HG03457 (cell line): ENCODE measurements at regions not wholly inside any gene's neighbourhood (a gene's known extent, or its start where the extent isn't known, plus 50 kb on each side); places are given as distances from the start of the nearest gene placed in this dataset.

Experiments used
- ATAC-seq: cut with Tn5 transposase; IDR thresholded peaks from one replicate; pipeline ENCODE4 v1.9.1; 2021; ENCODE audit warnings: moderate number of reproducible peaks; ENCODE audit not compliant: unreplicated experiment

DNA sequence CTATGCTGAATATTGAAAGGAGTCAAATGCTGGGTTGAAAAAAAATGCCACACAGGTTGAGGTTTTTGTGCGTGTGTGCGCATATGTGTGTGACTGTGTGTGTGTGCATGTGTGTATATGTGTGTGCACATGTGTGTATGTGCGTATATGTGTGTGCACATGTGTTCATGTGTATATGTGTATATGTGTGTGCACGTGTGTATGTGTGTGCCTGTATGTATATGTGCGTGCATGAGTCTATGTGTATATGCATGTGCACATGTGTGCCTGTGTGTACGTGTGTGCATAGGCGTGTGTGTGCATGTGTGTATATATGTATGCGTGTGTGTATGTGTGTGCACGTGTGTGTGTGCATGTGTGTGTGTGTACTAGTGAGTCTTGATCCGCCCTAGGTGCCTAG lies 655.7 kb downstream of the AACS start:
- ATAC-seq: no peak

DNA sequence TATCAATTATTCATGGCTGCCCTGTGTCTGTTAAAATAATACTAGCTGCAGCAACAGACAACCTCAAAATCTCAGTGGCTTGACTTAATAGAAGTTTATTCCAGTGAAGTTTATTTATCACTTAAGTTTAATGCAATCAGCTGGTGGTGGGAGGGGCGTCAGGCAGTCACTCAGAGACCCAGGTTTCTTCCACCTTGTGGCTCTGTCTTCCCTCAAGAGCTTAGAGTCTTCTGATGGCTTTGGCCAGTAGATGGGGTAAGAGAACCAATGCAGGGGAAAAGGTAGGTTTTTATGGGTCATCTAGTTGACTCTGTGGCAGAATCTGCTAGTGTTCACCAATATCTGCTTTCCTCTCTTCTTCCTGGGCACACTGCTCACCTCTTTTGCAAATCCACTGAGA lies 668.9 kb downstream of the AACS start:
- ATAC-seq: no peak

DNA sequence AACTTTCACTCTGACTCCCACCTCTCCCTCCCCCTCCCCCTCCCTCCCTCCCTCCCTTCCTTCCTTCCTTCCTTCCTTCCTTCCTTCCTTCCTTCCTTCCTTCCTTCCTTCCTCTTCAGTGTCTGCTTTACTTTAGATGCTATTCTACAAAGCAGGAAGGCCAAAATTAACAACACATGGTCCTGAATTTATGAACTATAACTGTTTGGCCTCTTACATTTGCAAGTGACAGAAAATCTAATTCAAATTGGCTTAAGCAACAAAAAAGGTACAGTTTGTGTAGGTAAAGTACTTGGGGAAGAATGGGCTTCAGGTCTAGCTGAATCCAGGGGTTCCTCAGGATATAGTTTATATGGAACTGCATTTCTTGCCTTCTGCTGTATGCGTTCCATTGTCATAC lies 673.0 kb downstream of the AACS start:
- no peak for ATAC-seq

DNA sequence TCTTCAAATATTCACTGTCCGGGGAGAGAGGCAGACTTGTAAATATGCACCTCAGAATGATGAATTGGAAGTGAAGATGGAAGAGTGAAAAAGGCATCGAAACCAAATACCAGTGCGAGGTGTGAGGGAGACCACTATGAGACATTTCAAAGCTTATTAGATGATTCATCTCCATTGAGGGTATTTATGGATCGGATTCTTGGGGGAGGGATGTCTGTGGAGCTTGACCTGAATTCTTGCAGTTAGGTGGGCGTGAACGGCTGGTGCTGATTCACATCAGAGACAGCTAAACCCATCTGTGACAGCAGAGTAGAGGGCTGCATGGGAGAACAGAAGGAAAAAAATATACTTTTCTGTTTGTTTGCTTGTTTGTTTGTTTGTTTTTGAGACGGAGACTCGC lies 677.2 kb downstream of the AACS start:
- no peak for ATAC-seq

DNA sequence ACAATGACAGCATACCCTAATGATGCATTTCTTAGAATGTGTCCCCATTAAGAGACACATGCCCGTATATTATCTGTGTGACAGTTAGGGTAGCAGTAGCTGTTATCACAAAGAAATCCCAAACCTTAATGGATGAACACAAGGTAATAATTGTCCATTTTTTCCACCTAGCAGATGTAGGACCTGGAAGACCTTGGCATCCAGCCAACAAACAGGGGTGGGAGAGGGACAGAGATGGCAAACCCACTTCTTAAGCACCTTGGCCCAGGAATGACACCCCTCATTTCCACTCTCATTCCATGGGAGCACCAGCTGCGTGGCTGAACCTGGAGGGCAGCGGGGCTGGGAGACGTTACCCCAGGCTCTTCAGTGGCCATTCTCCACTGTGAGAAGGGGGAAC lies 679.0 kb downstream of the AACS start:
- no peak for ATAC-seq

DNA sequence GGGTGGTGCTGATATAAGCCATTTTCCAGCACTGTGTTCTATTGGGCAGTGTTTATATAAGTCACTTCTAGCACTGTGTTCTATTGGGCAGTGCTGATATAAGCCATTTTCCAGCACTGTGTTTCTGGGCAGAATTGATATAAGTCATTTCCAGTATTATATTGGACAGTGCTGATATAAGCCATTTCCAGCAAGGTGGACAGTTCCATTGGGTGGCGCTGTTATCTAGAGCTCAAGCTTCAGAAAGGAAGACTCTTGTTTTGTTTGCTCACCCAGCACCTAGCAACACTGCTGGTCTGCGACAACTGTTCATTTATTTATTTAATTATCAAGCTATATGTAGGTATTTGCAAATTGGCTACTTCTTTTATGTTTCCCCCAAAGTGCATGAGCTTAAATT lies 690.3 kb downstream of the AACS start:
- no peak for ATAC-seq

DNA sequence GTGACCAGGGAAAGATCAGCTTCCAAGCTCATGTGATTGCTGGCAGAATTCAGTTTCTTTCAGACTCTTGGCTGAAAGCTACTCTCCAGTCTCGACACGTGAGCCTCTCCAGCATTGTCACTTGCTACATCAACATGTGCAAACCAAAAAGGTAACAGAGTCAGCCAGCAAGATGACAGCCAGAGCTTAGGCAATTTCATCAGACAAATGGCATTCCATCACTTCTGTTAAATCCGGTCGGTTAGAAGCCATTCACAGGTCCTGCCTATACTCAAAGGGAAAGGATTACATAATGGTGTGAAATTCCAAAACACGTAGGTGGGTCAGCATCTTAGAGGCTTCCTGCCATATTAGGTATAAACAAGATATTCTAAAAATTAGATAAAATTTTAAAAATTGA lies 700.9 kb downstream of the AACS start:
- ATAC-seq: no peak

DNA sequence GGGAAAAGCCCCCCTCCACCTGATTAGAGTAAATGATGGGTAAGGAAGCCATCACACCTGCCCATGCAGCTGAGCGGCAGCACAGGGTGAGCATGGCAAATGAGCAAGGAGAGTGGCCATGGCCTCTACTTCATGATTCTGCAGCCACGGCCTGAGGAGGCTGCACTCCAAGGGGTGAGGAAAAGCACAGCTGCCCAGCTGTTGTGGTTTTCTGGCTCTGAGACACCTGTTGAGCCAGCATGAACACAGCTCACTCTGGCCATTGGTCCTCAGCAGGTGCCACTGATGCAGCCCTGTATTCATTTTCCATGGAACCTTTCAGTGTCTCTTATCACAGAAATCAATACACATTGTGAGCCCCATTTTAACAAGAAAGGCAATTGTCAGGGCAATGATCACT lies 707.2 kb downstream of the AACS start:
- no peak for ATAC-seq

DNA sequence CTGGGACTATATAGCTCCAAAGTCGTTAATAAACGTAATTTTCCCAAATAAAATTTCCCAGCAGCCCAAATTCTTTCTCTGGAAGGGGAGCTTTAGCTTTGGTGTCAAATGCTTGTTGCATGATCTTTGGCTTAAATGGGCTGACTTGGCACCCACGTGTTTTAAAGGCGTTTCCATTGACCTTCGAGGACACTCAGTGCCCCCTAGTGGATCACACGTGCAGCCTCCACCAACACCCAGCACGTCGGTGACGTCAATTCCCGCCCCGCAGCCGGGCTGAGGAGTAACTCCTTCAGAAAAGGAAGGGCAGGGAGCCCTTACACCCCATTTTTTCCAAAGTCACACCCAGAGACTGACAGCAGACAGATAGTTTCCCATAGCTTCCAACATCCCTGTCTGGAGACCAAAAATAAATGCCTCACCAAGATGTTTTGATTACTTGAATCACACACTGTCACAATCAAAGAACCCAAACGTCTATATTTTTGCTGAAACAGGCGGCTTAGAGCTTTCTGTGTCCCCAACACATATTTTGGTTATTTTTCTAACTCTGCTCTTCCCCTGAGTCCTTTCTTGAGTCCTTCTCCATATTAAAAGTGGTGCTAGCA lies 707.9 kb downstream of the AACS start:
- ATAC-seq: no peak

DNA sequence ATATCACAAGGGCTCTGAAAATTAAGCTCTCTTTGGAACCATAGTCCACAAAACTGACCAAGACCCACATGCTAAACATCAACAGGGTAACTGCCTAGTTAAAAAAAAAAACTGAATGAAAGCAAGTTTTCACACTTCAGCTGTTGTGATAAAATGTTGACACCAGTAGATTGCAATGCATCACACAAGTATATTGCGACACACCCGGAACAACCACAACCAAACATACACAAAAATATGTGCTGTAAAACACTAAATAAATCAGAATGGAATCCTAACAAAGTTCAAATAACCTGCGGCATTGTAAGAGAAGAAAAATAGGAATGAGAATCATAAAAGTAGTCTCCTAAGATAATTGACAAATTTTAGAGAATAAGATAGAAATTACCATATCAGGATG lies 710.3 kb downstream of the AACS start:
- ATAC-seq: no peak

DNA sequence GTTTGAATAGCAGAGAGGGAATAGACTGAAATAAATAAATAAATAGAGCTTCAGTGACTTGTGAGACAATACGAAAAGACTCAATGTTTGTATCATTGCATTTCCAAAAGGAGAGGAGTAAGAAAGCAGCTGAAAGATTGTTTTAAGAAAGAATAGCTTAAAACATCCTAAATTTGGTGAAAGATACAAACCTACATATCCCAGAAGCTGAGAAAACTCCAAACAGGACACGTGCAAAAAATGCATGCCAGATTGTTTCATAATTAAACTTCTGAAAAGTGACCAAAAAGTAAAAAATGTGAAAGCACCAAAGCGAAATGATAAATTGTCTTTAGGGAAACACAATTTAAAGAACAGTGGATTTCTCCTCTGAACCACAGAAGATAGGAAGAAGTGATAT lies 711.0 kb downstream of the AACS start:
- no peak for ATAC-seq

DNA sequence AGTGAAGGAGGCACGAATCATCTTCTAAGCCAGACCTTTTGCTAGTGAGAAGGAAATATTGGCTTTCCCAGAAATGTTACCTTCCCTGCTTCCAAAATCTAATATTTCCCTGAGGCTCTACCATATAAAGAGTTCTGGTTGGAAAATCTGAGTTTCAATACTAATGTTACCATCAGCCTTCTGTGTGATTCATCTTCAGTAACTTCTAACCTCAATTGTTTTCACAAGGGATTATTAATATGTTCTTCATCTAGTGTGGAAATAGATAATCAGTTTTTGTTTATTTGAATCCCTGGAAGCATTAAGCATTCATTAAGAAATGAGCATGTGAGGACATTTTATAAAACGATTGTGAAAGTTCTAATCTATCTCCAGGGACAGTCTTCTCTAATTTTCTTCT lies 720.9 kb downstream of the AACS start:
- no peak for ATAC-seq

DNA sequence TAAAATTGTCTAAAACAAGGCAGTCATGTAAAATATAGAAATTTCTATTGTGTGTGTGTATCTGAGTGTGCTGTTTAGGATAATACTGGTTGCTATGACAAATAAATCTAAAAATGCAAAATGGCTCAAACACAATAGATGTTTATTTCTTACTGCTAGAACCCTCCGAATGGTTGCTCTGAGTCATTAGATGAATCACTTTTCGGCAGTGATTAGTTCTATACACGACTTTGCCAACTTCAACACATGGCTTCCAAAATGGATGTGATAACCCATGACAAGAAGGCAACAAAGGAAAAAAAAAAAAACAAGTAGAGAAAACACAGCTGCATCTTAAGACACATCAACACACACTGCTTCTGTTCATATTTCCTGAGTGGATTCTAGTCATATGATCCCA lies 729.2 kb downstream of the AACS start:
- ATAC-seq: no peak

DNA sequence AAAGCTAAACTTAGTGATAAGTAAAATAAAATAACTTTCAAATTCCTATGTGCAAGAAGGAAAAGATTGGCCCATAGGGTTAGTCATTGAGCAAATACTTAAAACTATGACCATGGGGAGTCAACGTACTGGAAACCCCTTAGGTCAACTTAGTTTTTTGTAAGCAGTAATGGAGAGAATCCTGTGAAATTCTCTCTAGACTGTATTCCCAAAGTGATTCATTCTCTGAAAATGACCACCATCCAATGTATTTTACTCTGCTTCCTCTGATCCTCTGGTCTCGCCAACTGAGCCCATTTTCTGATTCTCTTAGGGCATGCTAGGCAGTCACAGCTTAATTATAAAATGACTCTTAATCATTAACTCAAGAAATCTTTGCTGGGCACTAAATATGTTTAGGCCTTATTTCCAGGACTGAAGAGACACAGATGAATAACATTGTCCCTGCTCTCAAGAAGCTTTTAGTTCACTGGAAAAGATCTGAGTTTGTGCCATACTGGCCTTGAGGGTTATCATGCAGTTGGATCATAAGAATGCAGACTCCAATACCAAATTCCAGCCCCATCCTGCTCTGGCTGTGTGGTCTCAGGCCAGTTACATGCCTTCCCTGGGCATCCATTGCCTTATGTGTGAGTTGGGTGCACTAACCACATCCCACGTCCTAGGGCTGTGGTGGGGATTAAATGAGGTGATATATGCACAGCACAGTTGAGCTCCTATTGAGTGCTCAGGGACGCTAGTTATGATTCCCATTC lies 732.4 kb downstream of the AACS start:
- no peak for ATAC-seq

DNA sequence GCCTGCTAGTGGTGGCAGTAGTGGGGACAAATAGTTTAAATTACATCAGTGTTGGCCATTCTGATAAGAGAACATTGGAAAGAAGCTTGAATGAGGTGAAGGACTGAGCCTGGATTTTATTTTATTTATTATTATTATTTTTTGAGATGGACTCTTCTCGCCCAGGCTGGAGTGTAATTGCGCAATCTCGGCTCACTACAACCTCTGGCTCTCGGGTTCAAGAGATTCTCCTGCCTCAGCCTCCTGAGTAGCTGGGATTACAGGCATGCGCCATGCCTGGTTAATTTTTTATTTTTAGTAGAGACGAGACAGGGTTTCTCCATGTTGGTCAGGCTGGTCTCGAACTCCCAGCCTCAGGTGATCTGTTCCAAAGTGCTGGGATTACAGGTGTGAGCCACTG lies 739.4 kb downstream of the AACS start:
- no peak for ATAC-seq

DNA sequence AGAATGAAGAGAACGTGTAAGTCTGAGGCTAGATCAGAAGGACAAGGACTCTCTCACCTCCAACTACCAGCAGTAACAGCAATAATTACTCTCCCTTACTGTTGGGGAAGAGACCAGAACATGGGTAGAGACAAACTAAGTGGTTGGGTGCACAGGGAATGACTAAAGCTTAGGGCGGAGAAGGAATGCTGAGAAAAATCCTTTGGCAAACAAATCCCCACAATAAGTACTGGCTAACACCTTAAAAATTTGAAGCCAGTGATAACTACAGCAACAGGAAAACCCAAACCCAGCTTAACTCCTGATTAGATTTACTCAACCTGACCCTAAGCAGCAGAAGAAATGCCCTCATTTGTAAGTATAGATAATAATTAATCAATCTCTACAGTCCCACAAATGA lies 759.0 kb downstream of the AACS start:
- ATAC-seq: no peak

DNA sequence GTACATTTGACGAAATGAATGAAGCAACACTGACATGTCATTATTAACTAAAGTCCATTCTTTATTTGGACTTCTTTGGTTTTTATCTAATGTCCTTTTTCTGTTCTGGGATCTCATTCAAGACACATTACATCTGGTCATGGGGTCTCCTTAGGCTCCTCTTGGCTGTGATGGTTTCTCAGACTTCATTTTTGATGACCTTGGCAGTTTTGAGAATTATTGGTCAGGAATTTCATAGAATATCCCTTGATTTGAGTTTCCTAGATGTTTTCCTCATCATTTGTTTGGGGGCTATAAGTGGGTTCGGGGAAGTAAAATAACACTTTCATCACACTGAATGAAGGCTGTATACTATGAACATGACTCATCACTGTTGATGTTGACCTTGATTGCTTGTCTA lies 770.6 kb downstream of the AACS start:
- no peak for ATAC-seq

DNA sequence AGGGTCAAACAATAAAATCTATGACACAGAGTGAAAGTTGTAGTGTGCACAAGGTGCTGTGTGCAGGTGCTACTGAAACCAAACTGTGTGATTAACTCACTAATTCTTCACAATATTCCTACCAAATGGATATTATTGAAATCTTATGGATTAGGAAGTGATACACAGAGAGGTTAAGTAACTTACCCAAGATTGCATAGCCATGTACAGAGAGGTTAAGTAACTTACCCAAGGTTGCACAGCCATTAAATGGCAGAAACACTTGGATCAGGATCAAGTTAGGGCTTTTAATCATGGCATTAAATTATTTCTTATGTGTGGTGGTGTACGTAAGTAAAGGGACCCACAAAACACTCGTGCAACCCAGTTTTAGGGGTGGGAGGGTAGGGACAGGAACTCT lies 771.4 kb downstream of the AACS start:
- no peak for ATAC-seq

DNA sequence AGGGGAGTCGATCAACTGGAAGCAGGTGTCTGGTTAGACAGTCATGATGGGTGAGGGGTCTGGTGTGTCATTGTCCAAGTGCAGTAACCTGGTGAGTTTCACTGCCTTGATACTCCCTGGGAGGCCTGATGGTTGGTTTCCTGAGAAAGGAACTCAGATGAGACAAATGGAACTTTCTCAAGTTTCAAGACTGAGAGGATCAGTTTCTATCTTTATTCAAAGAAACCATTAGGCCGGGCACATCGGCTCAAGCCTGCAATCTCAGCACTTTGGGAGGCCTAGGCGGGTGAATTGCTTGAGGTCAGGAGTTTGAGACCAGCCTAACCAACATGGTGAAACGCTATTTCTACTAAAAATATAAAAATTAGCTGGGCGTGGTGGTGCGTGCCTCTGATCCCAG lies 776.1 kb downstream of the AACS start:
- no peak for ATAC-seq

DNA sequence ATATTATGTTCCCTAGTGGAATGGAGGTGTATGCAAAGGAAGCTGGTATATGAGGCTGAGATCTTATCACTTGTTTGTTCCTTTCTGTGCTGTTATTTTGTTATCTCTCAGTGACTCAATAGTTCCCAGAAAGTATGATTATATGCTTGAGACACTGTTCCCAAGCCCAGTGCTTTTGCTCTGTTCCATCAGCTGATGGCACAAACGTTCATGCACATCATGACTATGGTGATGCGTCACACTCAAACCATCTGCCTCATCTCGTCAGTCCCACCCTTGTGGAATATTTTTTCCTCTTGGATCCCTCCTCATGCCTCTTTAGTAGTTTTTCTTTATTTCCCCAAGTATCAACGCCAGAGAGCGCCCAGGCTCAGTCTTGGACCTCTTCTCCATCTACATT lies 786.9 kb downstream of the AACS start:
- no peak for ATAC-seq

DNA sequence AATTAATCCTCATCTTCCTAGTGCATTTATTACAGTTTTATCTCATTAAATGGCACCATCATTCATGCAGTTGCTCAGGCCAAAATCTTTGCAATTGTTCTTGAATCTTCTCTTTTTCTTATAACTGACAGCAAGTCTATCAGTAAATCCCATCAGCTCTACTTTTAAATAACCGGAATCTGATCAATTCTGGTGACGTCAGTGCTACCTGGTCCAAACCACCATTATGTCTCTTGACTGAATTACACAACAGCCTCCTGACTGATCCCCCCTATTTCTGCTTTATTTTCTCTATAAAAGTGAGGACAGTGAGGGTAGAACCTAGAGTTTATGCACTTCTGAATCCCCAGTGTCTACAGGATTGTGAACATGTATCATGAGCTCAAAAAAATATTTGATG lies 787.4 kb downstream of the AACS start:
- no peak for ATAC-seq

DNA sequence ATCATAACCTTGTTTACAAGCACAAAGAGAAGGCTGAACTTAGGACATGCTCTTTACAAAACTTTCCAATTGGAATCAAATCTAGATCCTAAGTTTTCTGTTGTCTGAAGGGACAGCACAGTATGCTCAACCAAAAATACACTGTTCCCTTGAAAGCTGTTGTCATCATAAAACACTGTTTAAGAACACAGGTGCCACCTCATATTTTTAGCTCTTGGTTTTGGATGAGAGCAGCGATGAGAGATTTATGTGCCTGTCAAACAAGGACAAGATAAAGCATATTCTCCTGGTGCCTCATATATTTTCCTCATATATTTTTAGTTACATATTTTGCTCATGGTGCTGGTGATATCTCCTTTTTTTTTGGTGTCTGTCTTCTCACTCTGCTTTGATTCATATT lies 788.4 kb downstream of the AACS start:
- ATAC-seq: no peak

DNA sequence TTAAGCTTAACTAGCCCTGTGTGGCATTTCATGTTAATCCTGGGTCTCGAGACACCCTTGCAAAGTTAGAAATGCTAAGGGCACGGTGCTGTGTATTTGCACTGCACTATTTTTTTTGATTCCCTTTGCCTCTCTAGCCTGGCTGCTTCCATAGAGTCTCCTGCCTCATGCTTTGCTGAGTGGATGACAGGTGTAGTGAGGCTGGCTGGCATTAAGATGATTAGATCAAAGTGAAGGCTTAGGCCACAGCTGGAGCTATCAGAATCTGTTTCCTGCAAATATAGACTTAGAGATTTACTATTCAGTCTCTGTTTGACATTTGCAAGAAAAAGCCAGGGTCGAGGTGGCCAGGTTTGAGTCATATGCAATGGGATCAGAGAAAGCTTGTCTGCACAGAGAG lies 791.1 kb downstream of the AACS start:
- ATAC-seq: no peak
